HCT116 (cell line): ENCODE measurements at regions not wholly inside any gene's neighbourhood (a gene's known extent, or its start where the extent isn't known, plus 50 kb on each side); places are given as distances from the start of the nearest gene placed in this dataset.

Experiments
- ATAC-seq: fragments of 200-7000 bp; cut with Tn5 transposase; 2 replicates; pipeline ENCODE4 v1.9.1; 2020; ENCODE audit warnings: mild to moderate bottlenecking, moderate library complexity
- BruUV-seq: library from RNA; stranded (reverse); fragments of 400-500 nt; replicated peaks from 2 replicates; lab custom pipeline; 2021; lab: Mats Ljungman, UMichigan
- CTCF ChIA-PET: fragments of 300-600 bp; sonication (Branson Sonifier 250); formaldehyde crosslinking; loops from one replicate; lab custom pipeline; 2021; ENCODE audit warnings: antibody characterized with exemption; lab: Charles Lee
- POLR2A ChIA-PET: fragments of 300-600, 350-600 bp; sonication (Branson Sonifier 250); formaldehyde crosslinking; loops from one replicate; lab custom pipeline; 2021; ENCODE audit warnings: antibody characterized with exemption; lab: Charles Lee
- RAD21 ChIA-PET, 2 experiments: fragments of 300-600 bp; sonication (Branson Sonifier 250); formaldehyde crosslinking; loops; one replicate each; lab custom pipeline; 2023; ENCODE audit warnings: low total read pairs in 2 of 2; ENCODE audit not compliant: uncharacterized antibody in 2 of 2, unreplicated experiment in 2 of 2, low non-redundant PET in 1 of 2; lab: Charles Lee
- DNase-seq: peaks from one replicate; pipeline ENCODE4 v3.0.0-alpha.2; 2010; ENCODE audit warnings: low read depth, low spot score
- H2AFZ ChIP-seq: fragments of 200-600 bp; shearing (Covaris generic), sonication (generic); 2 replicates; pipeline ENCODE4 v1.6.1; 2017; ENCODE audit warnings: low read depth, mixed run types, mixed read lengths, antibody characterized with exemption, low read length; ENCODE audit not compliant: poor library complexity, severe bottlenecking
- H3K27ac ChIP-seq: 2 replicates; pipeline ENCODE4 v1.5.1; 2012; ENCODE audit warnings: low read depth, low read length
- H3K27me3 ChIP-seq: fragments of 200-600 bp; sonication (generic); 2 replicates; pipeline ENCODE4 v1.6.1; 2016; ENCODE audit warnings: mixed run types, low read length, mixed read lengths; ENCODE audit not compliant: insufficient read depth
- H3K36me3 ChIP-seq, 2 experiments: fragments of 200-500 bp in 1 of 2; fragments of 200-600 bp in 1 of 2; sonication (Bioruptor generic) in 1 of 2; sonication (generic) in 1 of 2; 2 replicates each; pipeline versions ENCODE4 v1.5.1 to v1.6.1; 2014 to 2016; ENCODE audit warnings: low read length in 2 of 2, inconsistent platforms in 1 of 2, mixed read lengths in 1 of 2, mixed run types in 1 of 2; ENCODE audit not compliant: insufficient read depth in 2 of 2, control insufficient read depth in 1 of 2
- H3K4me1 ChIP-seq, 2 experiments: fragments of 200-600 bp in 1 of 2; sonication (generic) in 1 of 2; 2 replicates each; pipeline versions ENCODE4 v1.5.1 to v1.6.1; 2012 to 2017; ENCODE audit warnings: low read length in 2 of 2, inconsistent platforms in 1 of 2, mild to moderate bottlenecking in 1 of 2, mixed read lengths in 1 of 2, mixed run types in 1 of 2, moderate library complexity in 1 of 2; ENCODE audit not compliant: insufficient read depth in 2 of 2, control insufficient read depth in 1 of 2
- H3K4me2 ChIP-seq: fragments of 200-600 bp; sonication (generic); 2 replicates; pipeline ENCODE4 v1.6.1; 2017; ENCODE audit warnings: mixed run types, low read length, mixed read lengths
- H3K4me3 ChIP-seq, 2 experiments: fragments of 200-600 bp in 1 of 2; sonication (generic) in 1 of 2; replicated peaks in 1 of 2; 2 replicates each; pipeline ENCODE4 v1.5.1; 2011 to 2016; ENCODE audit warnings: low read length in 2 of 2, control low read depth in 1 of 2, low read depth in 1 of 2, mild to moderate bottlenecking in 1 of 2, mixed read lengths in 1 of 2, mixed run types in 1 of 2
- H3K79me2 ChIP-seq: fragments of 200-600 bp; sonication (generic); 2 replicates; pipeline ENCODE4 v1.6.1; 2017; ENCODE audit warnings: mild to moderate bottlenecking, mixed run types, low read length, moderate library complexity, mixed read lengths; ENCODE audit not compliant: insufficient read depth
- H3K9ac ChIP-seq: fragments of 200-600 bp; sonication (generic); 2 replicates; pipeline ENCODE4 v1.6.1; 2016; ENCODE audit warnings: low read length, mixed read lengths
- H3K9me2 ChIP-seq: fragments of 200-600 bp; sonication (generic), shearing (Covaris generic); 2 replicates; pipeline ENCODE4 v1.6.1; 2017; ENCODE audit warnings: mixed run types, mild to moderate bottlenecking, moderate library complexity; ENCODE audit not compliant: insufficient read depth
- H3K9me3 ChIP-seq, 2 experiments: fragments of 200-500 bp in 1 of 2; fragments of 200-600 bp in 1 of 2; sonication (Bioruptor generic) in 1 of 2; sonication (generic) in 1 of 2; 2 replicates each; pipeline ENCODE4 v1.6.1; 2014 to 2017; ENCODE audit warnings: low read length in 2 of 2, mixed read lengths in 2 of 2, inconsistent platforms in 1 of 2, low read depth in 1 of 2, mild to moderate bottlenecking in 1 of 2, mixed run types in 1 of 2, moderate library complexity in 1 of 2; ENCODE audit not compliant: control insufficient read depth in 1 of 2, insufficient read depth in 1 of 2
- H4K20me1 ChIP-seq: fragments of 200-600 bp; sonication (generic), shearing (Covaris generic); 2 replicates; pipeline ENCODE4 v1.6.1; 2017; ENCODE audit warnings: mixed run types, mild to moderate bottlenecking, moderate library complexity; ENCODE audit not compliant: insufficient read depth
- CBX3 ChIP-seq: IDR thresholded peaks from 2 replicates; pipeline ENCODE4 v1.6.1; 2012; ENCODE audit warnings: low read depth
- CEBPB ChIP-seq: IDR thresholded peaks from 2 replicates; pipeline ENCODE4 v1.6.1; 2012; ENCODE audit warnings: low read depth
- EGR1 ChIP-seq: IDR thresholded peaks from 2 replicates; pipeline ENCODE4 v1.6.1; 2012; ENCODE audit warnings: low read depth
- ELF1 ChIP-seq: IDR thresholded peaks from 2 replicates; pipeline ENCODE4 v1.6.1; 2012; ENCODE audit warnings: low read depth, borderline replicate concordance
- EZH2 ChIP-seq: fragments of 200-600 bp; sonication (generic); IDR thresholded peaks from 2 replicates; pipeline ENCODE4 v1.6.1; 2017; ENCODE audit warnings: antibody characterized with exemption, mixed run types
- EZH2phosphoT487 ChIP-seq: fragments of 200-600 bp; IDR thresholded peaks from 2 replicates; pipeline ENCODE4 v1.6.1; 2018; ENCODE audit warnings: antibody characterized with exemption, borderline replicate concordance
- JUND ChIP-seq: IDR thresholded peaks from 2 replicates; pipeline ENCODE4 v1.6.1; 2012
- POLR2A ChIP-seq: IDR thresholded peaks from 2 replicates; pipeline ENCODE4 v1.7.0; 2011; ENCODE audit warnings: borderline replicate concordance; ENCODE audit not compliant: insufficient read depth, insufficient read length; ENCODE audit errors: extremely low read depth
- RAD21 ChIP-seq: IDR thresholded peaks from 2 replicates; pipeline ENCODE4 v1.6.1; 2012; ENCODE audit warnings: low read depth, mild to moderate bottlenecking
- SIN3A ChIP-seq: IDR thresholded peaks from 2 replicates; pipeline ENCODE4 v1.6.1; 2012; ENCODE audit warnings: low read depth
- SRF ChIP-seq: IDR thresholded peaks from 2 replicates; pipeline ENCODE4 v1.6.1; 2012; ENCODE audit warnings: low read depth
- TCF7L2 ChIP-seq: IDR thresholded peaks from 2 replicates; pipeline ENCODE4 v1.7.0; 2011; ENCODE audit warnings: borderline replicate concordance, inconsistent platforms; ENCODE audit not compliant: insufficient read depth, insufficient read length; ENCODE audit errors: extremely low read depth
- ZNF274 ChIP-seq: fragments of 200-500 bp; sonication (Bioruptor generic); IDR thresholded peaks from 2 replicates; pipeline ENCODE4 v1.6.1; 2014; ENCODE audit warnings: mild to moderate bottlenecking, low read depth, low read length, inconsistent platforms
- intact Hi-C: fragments of 100-400 bp; cut with micrococcal nuclease; formaldehyde crosslinking; loops from 2 replicates; pipeline ENCODE4 v1.10.0; 2022
- TF ChIP-seq, protein P1 (sequence below), 3 experiments: fragments of 200-600 bp in 1 of 3; sonication (generic) in 1 of 3; IDR thresholded peaks in 2 of 3; conservative IDR thresholded peaks in 1 of 3; 2 replicates each; pipeline ENCODE4 v1.5.1; 2012 to 2017; ENCODE audit warnings: low read depth in 2 of 3, low read length in 2 of 3, antibody characterized with exemption in 1 of 3, borderline replicate concordance in 1 of 3, control low read depth in 1 of 3, mild to moderate bottlenecking in 1 of 3, mixed read lengths in 1 of 3, mixed run types in 1 of 3, moderate library complexity in 1 of 3; ENCODE audit not compliant: insufficient read depth in 1 of 3
- TF ChIP-seq, protein P2 (sequence below): IDR thresholded peaks from 2 replicates; pipeline ENCODE4 v1.6.1; 2011; ENCODE audit warnings: mild to moderate bottlenecking, low read length, moderate library complexity; ENCODE audit not compliant: insufficient replicate concordance; ENCODE audit errors: extremely low read depth
- TF ChIP-seq, protein P3 (sequence below): IDR thresholded peaks from 2 replicates; pipeline ENCODE4 v1.6.1; 2012
- TF ChIP-seq, protein P4 (sequence below): IDR thresholded peaks from 2 replicates; pipeline ENCODE4 v1.6.1; 2012; ENCODE audit warnings: low read depth

DNA sequence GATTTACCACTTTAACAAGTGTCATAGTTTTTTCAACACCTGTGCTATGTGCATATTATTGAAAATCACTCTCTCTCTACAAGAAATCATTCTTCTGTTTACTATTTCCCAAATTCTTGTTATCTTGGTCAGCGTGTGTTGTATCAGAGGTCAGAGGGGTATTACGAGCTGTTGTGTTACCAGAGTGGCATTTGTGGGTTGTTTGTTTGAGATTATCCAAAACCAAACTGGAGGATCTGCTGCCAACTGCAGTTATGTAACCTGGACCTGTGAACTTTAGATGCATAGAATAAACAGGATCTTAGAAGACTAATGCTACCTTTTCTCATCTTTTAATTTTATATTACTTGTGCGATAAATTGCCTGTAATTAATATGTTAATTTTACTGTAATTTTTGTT lies 1751.4 kb upstream of the SPRY2 start:
- ChIA-PET CTCF (no interaction called here), POLR2A (no interaction called here), RAD21 (no interaction called here)
- intact Hi-C loops, result no loop called here
- no TSS peak for BruUV-seq
- ATAC-seq (no peak), DNase-seq (no peak)
- Histone ChIP-seq H3K27ac (no peak overlapping the region), H3K4me3 (no peak overlapping the region), H3K9ac (no peak overlapping the region), H3K9me3 (no peaks in the 10 kb centered on the region), H2AFZ (no peak overlapping the region), H3K36me3 (no peaks in the 10 kb centered on the region), H3K79me2 (no peaks in the 10 kb centered on the region), H3K9me2 (no peaks in the 10 kb centered on the region), H3K4me1 (no peaks in the 10 kb centered on the region), H3K27me3 (no peaks in the 10 kb centered on the region), H3K4me2 (no peak overlapping the region), H4K20me1 (no peaks in the 10 kb centered on the region)
- TF ChIP-seq, protein P1, sequence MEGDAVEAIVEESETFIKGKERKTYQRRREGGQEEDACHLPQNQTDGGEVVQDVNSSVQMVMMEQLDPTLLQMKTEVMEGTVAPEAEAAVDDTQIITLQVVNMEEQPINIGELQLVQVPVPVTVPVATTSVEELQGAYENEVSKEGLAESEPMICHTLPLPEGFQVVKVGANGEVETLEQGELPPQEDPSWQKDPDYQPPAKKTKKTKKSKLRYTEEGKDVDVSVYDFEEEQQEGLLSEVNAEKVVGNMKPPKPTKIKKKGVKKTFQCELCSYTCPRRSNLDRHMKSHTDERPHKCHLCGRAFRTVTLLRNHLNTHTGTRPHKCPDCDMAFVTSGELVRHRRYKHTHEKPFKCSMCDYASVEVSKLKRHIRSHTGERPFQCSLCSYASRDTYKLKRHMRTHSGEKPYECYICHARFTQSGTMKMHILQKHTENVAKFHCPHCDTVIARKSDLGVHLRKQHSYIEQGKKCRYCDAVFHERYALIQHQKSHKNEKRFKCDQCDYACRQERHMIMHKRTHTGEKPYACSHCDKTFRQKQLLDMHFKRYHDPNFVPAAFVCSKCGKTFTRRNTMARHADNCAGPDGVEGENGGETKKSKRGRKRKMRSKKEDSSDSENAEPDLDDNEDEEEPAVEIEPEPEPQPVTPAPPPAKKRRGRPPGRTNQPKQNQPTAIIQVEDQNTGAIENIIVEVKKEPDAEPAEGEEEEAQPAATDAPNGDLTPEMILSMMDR (IDR thresholded peaks at IDR 0.05 in 2 of 3, conservative IDR thresholded peaks at IDR 0.05 in 1 of 3; ENCODE audit: borderline replicate concordance in 1 of 3, insufficient read depth in 1 of 3, low read depth in 2 of 3, low read length in 2 of 3), result no peak
- TF ChIP-seq, protein P2, sequence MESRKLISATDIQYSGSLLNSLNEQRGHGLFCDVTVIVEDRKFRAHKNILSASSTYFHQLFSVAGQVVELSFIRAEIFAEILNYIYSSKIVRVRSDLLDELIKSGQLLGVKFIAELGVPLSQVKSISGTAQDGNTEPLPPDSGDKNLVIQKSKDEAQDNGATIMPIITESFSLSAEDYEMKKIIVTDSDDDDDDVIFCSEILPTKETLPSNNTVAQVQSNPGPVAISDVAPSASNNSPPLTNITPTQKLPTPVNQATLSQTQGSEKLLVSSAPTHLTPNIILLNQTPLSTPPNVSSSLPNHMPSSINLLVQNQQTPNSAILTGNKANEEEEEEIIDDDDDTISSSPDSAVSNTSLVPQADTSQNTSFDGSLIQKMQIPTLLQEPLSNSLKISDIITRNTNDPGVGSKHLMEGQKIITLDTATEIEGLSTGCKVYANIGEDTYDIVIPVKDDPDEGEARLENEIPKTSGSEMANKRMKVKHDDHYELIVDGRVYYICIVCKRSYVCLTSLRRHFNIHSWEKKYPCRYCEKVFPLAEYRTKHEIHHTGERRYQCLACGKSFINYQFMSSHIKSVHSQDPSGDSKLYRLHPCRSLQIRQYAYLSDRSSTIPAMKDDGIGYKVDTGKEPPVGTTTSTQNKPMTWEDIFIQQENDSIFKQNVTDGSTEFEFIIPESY, result no peak
- no peak for TF ChIP-seq EZH2phosphoT487
- no peak for TF ChIP-seq ELF1
- TF ChIP-seq SRF, result no peak
- TF ChIP-seq CBX3, result no peak
- no peak for TF ChIP-seq ZNF274
- no peak for TF ChIP-seq RAD21
- TF ChIP-seq EZH2, result no peak
- TF ChIP-seq, protein P3, sequence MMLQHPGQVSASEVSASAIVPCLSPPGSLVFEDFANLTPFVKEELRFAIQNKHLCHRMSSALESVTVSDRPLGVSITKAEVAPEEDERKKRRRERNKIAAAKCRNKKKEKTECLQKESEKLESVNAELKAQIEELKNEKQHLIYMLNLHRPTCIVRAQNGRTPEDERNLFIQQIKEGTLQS, result no peak
- no peak for TF ChIP-seq SIN3A
- no peak for TF ChIP-seq TCF7L2
- no peak for TF ChIP-seq JUND
- no peak for TF ChIP-seq CEBPB
- TF ChIP-seq, protein P4, sequence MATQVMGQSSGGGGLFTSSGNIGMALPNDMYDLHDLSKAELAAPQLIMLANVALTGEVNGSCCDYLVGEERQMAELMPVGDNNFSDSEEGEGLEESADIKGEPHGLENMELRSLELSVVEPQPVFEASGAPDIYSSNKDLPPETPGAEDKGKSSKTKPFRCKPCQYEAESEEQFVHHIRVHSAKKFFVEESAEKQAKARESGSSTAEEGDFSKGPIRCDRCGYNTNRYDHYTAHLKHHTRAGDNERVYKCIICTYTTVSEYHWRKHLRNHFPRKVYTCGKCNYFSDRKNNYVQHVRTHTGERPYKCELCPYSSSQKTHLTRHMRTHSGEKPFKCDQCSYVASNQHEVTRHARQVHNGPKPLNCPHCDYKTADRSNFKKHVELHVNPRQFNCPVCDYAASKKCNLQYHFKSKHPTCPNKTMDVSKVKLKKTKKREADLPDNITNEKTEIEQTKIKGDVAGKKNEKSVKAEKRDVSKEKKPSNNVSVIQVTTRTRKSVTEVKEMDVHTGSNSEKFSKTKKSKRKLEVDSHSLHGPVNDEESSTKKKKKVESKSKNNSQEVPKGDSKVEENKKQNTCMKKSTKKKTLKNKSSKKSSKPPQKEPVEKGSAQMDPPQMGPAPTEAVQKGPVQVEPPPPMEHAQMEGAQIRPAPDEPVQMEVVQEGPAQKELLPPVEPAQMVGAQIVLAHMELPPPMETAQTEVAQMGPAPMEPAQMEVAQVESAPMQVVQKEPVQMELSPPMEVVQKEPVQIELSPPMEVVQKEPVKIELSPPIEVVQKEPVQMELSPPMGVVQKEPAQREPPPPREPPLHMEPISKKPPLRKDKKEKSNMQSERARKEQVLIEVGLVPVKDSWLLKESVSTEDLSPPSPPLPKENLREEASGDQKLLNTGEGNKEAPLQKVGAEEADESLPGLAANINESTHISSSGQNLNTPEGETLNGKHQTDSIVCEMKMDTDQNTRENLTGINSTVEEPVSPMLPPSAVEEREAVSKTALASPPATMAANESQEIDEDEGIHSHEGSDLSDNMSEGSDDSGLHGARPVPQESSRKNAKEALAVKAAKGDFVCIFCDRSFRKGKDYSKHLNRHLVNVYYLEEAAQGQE, result no peak
- no peak for TF ChIP-seq POLR2A
- TF ChIP-seq EGR1, result no peak
